ENCODE measurements at regions not wholly inside any gene's neighbourhood (a gene's known extent, or its start where the extent isn't known, plus 50 kb on each side); places are given as distances from the start of the nearest gene placed in this dataset.
A peak's percentile ranks its signal among the peaks of the same experiment; 100 is the strongest.

- no peak for DNase-seq
- in situ Hi-C loops (cut with MboI; ENCODE audit: low pct_unique_long_range_greater_than_20kb, low sequenced_read_pairs), result no loop called here
These were observed 208.1 kb upstream of the UMPS start for GRCh38 chr3:124522082-124522625.

DNA sequence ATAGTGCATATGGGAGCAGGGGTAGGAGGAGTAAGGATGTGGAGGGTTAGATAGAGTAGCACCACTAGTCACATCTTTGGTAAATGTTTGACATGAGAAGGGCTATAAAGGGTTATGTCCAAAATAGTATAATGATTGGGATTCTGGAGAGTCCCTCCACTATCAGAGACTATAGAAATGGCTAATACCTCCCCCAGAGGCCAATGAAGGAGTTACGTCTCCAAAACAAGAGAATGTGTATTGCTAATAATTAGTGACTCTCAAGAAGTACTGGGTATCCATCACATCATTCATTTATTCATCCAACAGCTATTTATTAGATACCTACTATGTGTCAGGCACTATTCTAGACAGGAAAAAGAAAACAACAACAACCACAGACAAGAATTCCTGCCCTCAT lies 203.7 kb upstream of the UMPS start:
- DNase-seq, result no peak
- in situ Hi-C loops (cut with MboI; ENCODE audit: low pct_unique_long_range_greater_than_20kb, low sequenced_read_pairs), result no loop called here

DNA sequence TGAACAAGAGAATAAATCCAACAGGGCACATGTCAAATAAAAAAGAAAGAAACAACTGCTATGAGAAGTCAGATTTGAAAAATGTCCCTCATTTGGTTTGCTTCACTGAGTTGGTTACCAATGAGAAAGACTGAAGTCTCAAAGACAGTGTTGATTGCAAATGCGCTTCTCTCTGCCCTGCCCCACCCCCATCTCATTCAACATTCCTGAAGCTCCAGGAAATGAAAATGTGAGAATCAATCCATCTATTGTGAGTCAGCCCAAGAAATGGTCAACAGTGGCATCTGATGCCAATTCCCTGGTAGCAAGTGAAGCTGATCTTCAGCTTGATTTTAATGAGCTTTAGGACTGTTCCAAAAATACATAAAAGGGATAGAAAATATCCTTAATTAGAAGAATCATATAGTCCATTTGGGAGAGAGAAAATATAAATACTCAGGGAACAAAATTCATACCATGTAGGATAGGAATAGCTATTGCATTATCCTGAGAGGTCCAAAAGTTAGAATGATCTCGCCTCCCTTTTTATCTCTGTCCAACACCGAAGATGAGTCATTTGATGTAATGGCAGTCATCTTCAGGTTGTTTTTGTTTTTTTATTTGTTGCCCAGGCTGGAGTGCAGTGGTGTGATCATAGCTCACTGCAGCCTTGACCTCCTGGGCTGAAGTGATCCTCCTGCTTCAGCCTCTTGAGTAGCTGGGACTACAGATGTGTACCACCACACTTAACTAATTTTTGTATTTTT lies 200.3 kb upstream of the UMPS start:
- in situ Hi-C loops (cut with MboI; ENCODE audit: low pct_unique_long_range_greater_than_20kb, low sequenced_read_pairs), result no loop called here
- DNase-seq, result no peak

DNA sequence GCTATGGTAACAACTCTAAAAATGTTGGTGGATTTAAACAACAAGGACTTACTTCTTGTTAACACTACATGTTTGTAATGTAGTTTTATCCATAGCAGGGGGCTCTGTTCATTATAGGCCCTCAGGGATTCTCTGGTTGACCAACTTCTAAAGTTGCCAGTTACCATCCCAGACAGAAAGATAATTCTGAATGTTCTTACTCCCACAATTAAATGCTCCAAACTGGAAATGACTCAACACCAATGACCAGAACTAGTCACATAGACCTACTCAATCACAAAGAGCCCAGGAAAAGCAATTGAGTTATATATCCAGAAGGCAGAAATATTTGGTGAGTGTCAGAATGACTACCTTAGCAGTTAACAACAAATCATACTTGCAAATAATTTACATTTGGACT lies 199.3 kb upstream of the UMPS start:
- DNase-seq, result no peak
- in situ Hi-C loops (cut with MboI; ENCODE audit: low pct_unique_long_range_greater_than_20kb, low sequenced_read_pairs), result no loop called here

DNA sequence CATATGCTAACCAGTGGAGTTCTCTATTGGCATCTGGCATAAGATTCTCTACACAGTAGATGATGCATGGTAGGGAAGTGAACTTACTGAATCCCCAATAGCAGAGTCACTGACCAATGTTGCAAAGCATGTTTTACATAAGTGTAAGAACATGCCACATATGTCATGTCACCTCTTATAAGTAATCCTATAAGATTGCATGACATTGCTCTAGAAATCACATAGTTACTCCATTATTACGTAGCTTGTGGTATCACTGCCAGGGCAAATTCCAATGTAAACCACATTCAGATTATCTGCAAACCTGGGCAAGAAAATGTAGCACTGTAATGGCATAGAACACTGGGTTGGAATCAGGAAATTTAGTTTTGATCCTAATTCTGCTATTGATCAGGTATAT lies 198.2 kb upstream of the UMPS start:
- in situ Hi-C loops (cut with MboI; ENCODE audit: low pct_unique_long_range_greater_than_20kb, low sequenced_read_pairs), result no loop called here
- DNase-seq, result no peak

DNA sequence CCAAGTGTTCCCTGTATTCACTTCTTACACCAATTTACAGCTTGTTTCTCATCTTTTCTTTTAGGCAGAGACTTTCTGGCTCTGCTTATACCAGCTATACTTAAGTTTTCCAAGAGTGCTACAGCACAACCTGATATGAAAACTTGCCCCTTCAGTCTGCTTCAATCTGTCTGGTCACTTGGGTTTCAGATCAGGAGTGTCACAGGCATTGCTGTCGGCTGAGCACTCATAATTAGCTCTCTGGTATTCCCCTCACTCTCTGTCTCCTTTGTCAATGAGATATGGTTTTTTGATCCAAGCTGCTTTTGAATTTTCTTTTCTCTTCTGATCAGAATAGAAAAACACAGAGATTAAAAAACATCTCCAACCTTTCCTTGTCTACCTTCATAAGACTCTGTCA lies 194.9 kb upstream of the UMPS start:
- in situ Hi-C loops (cut with MboI; ENCODE audit: low pct_unique_long_range_greater_than_20kb, low sequenced_read_pairs), result no loop called here

GRCh38 chr3:124540550-124541211 lies 189.6 kb upstream of the UMPS start:
- in situ Hi-C loops (cut with MboI; ENCODE audit: low pct_unique_long_range_greater_than_20kb, low sequenced_read_pairs), result no loop called here
- no peak for DNase-seq

More for the DNA sequence above, 194.9 kb upstream of the UMPS start:
- no peak for DNase-seq

DNA sequence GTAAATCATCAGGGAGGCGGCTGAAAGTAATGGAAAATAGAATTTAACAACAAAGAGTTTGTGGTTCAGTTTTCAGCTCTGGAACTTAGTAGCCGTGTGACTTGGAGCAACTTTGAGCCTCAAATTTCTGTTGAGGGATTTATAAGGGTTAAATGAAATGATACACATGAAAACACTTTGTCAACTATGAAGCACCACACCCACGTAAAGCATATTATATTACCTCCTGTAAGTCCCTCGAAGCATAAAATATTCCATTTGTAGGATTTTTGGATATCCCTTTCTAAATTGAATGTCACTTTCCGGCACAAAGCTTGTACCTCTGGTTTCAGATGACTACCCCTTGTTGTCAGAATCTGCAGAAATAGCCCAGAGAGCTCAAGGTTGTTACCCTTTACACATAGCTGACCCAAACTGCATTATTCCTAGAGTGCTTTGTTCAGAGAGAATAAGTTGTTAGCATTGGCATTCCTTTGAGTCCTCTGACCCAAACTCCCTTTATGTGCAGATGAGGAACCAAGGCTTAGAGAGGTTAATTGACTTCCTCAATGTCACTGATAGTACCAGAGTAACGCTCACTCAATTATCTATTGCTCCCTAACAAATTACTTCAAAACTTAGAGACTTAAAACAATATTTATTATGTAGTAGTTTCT lies 187.9 kb upstream of the UMPS start:
- no peak for DNase-seq
- in situ Hi-C loops (cut with MboI; ENCODE audit: low pct_unique_long_range_greater_than_20kb, low sequenced_read_pairs), result no loop called here

DNA sequence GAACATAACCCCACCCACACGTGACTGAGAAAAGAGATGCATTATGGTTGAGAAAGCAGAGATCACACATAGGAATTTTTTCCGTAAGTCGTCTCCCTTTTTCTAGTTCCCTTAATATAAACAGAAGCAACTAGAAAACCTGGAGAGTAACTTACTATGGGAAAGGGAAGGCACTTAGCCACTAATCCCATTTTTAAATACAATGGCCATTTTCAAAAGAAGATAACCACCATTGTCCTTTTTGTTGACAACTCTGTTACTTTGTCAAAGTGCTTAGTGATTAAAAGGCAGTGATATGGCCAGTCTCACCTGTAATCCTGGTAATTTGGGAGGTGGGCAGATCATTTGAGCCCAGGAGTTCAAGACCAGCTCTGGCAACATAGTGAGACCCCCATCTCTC lies 184.4 kb upstream of the UMPS start:
- no peak for DNase-seq
- in situ Hi-C loops (cut with MboI; ENCODE audit: low pct_unique_long_range_greater_than_20kb, low sequenced_read_pairs), result no loop called here

DNA sequence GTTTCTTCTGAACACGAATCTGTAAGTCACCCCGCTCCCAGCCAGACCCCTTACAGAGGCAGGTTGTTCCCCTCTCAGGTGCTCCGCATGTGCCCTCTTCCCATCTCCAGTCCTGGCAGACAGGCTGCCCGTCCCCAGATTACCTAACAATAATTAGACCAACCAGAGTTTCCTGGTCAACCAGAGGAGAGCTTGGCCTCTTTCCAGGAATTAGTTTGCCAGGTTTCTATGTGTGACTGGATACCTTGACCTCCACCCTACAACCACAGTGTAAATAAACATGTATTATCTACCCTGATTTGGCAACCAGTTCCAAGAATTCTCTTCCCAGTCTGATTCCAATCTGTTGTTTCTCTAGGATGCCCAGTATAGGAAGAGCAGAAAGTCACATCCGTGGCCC lies 178.0 kb upstream of the UMPS start:
- no peak for DNase-seq
- in situ Hi-C loops (cut with MboI; ENCODE audit: low pct_unique_long_range_greater_than_20kb, low sequenced_read_pairs), result no loop called here

DNA sequence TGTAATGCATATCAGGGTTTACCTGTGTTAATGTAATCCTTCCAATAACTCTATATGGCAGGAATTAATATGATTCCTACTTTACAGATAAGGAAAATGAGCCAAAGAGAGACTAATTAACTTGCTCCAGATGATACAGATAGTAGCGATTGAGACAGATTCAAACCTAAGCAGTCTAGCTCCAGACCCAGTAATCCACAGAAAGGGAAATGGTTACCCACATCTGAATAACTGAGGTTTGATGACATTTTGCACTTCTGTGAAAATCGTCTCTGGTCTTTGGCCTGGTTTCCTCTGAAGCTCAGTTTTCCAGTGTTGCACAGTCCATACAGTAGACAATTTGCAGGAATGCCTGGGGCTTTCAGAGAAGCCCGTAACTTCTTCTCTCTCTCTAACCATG lies 177.1 kb upstream of the UMPS start:
- in situ Hi-C loops (cut with MboI; ENCODE audit: low pct_unique_long_range_greater_than_20kb, low sequenced_read_pairs), result no loop called here

GRCh38 chr3:124556636-124557035 lies 173.6 kb upstream of the UMPS start:
- in situ Hi-C loops (cut with MboI; ENCODE audit: low pct_unique_long_range_greater_than_20kb, low sequenced_read_pairs), result no loop called here

More for the DNA sequence above, 177.1 kb upstream of the UMPS start:
- no peak for DNase-seq

DNA sequence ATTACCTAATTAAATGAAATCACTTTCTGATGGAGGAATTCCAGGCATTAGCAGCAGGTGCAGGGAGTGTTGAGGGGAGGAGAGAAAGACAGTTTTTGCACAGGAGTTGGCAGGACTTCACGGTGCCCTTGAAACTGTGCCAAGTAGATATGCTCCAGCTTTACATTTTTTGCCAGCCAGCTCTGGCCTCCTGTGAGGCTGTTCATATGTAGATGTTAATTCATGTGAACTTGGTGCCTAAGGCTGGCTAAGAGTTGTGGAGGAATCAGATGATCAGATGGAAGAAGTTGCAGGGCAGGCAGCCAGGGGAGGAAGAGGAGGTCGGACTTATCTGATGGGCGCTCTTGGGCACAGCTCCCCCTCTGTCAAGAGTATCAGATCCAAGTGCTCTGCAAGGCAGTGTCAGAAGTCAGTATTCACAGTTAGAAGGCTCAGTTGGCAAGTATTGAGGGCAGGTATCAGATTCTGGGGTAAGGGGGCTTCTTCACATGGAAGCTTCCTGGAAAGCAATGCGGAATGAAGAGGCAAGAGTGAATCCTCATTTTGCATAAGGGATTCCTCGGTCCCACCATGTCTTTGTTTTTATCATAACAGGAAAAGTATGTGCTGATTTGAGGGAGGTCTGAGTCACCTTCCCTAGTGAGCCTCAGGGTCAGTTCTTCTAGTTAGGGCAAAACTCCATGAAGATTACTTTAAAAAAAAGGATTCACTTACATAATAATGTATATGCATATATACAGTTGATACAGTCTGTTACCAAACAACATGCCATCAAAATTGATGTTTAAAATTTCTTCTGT lies 172.6 kb upstream of the UMPS start:
- DNase-seq, result no peak
- in situ Hi-C loops (cut with MboI; ENCODE audit: low pct_unique_long_range_greater_than_20kb, low sequenced_read_pairs), result no loop called here

More at GRCh38 chr3:124556636-124557035, 173.6 kb upstream of the UMPS start:
- DNase-seq, result no peak

DNA sequence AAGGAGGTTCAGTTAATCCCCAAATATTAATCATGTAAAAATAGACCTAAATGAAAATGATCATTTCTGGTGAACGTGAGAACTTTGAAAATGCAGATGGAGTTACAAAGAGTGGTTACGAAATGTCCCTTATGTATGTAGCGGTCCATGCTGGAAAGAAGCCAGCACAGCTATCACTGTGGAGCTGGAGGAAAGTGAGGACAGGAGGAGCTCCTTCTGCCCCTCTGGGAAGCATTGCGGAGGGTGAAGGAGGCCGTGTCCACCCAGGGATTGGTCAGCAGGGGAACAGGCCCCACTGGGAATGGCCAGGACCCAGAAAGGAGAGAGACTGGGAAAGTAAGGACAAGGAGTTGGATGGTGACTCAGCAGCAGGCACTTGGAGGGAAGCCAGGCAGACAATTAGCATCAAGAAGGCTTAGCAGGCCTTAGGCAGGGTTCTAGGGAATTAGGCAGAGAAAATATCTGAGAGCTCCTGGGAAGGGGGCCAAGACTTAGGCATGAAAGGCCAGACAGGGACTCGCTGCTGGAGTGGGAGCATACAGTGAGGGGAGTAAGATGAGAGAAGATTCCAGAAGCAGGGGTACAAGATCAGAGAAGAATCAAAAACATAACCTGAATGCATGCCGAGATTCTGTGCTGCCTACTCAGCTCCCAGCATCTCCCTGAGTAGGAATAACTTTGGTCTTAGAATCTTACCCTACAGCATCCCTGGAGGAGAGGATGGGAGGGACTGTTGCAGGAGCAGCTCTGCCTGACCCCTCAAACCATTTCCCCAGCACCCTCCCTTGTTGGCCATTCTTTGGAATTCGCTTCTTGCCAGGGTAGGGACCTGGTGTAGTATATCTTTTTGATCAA lies 171.0 kb upstream of the UMPS start:
- DNase-seq, result no peak
- in situ Hi-C loops (cut with MboI; ENCODE audit: low pct_unique_long_range_greater_than_20kb, low sequenced_read_pairs), result no loop called here

GRCh38 chr3:124559846-124560574 lies 170.2 kb upstream of the UMPS start:
- in situ Hi-C loops (cut with MboI; ENCODE audit: low pct_unique_long_range_greater_than_20kb, low sequenced_read_pairs), result no loop called here

GRCh38 chr3:124560666-124561215 lies 169.5 kb upstream of the UMPS start:
- no peak for DNase-seq
- in situ Hi-C loops (cut with MboI; ENCODE audit: low pct_unique_long_range_greater_than_20kb, low sequenced_read_pairs), result no loop called here

More at GRCh38 chr3:124559846-124560574, 170.2 kb upstream of the UMPS start:
- peak; percentile 72 for DNase-seq

- in situ Hi-C loops (cut with MboI; ENCODE audit: low pct_unique_long_range_greater_than_20kb, low sequenced_read_pairs), result no loop called here
- no peak for DNase-seq
These were observed 167.5 kb upstream of the UMPS start for GRCh38 chr3:124562769-124563168.

DNA sequence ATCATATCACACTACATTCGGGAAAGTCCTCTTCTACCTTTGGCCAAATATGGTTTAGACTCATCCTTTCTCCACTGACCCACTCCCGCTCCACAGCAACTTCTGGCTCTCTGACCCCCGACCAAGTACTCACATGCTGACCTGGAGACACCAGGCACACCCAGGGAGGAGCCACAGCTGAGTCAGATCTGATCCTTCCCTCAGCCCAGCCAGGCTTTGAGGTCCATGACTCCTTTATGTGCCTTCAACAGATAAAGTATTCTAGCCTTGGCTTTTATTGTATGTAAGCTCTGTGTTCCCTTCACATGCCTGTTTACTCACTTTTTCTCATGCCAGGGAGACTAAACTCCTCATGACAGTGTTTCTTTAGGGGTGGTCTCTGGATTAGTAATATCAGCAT lies 166.9 kb upstream of the UMPS start:
- in situ Hi-C loops (cut with MboI; ENCODE audit: low pct_unique_long_range_greater_than_20kb, low sequenced_read_pairs), result no loop called here
- no peak for DNase-seq
